CD8-positive, alpha-beta memory T cell (primary cell): ENCODE measurements at regions not wholly inside any gene's neighbourhood (a gene's known extent, or its start where the extent isn't known, plus 50 kb on each side); places are given as distances from the start of the nearest gene placed in this dataset.

Experiments
- CTCF ChIA-PET: fragments of 350-600 bp; sonication (Branson Sonifier 250); formaldehyde crosslinking; loops from one replicate; lab custom pipeline; 2021; ENCODE audit warnings: antibody characterized with exemption; lab: Charles Lee
- POLR2A ChIA-PET: fragments of 350-600 bp; sonication (Branson Sonifier 250); formaldehyde crosslinking; loops from one replicate; lab custom pipeline; 2021; ENCODE audit warnings: antibody characterized with exemption; lab: Charles Lee
- DNase-seq, 5 donors: peaks; one replicate each; pipeline versions ENCODE4 v3.0.0 to v3.0.0-alpha.2; 2020 to 2022; ENCODE audit warnings: mixed read lengths in 1 of 5
- H3K27ac ChIP-seq: one replicate; pipeline ENCODE4 v1.7.0; 2013; ENCODE audit warnings: low read depth, mild to moderate bottlenecking, low read length, moderate library complexity
- H3K27me3 ChIP-seq: 2 replicates; pipeline ENCODE4 v1.7.0; 2013; ENCODE audit warnings: low read length, mild to moderate bottlenecking; ENCODE audit not compliant: insufficient read depth, poor library complexity, severe bottlenecking
- H3K36me3 ChIP-seq: 2 replicates; pipeline ENCODE4 v1.7.0; 2013; ENCODE audit warnings: mild to moderate bottlenecking, low read length, moderate library complexity; ENCODE audit not compliant: insufficient read depth
- H3K4me1 ChIP-seq: 2 replicates; pipeline ENCODE4 v1.7.0; 2013; ENCODE audit warnings: mild to moderate bottlenecking, low read length, moderate library complexity; ENCODE audit not compliant: insufficient read depth
- H3K4me3 ChIP-seq: 2 replicates; pipeline ENCODE4 v1.7.0; 2013; ENCODE audit warnings: mild to moderate bottlenecking, low read length
- H3K9me3 ChIP-seq: 2 replicates; pipeline ENCODE4 v1.7.0; 2013; ENCODE audit warnings: mild to moderate bottlenecking, low read length
- H3K27ac Mint-ChIP-seq, 8 donors: one replicate each; pipeline ENCODE4 v1.8.0; 2020 to 2021; ENCODE audit warnings: mixed read lengths in 8 of 8, mild to moderate bottlenecking in 6 of 8, inconsistent platforms in 3 of 8, moderate library complexity in 3 of 8
- H3K27me3 Mint-ChIP-seq, 2 donors: one replicate each; pipeline ENCODE4 v1.8.0; 2020 to 2021; ENCODE audit warnings: mixed read lengths in 2 of 2, mild to moderate bottlenecking in 1 of 2, moderate library complexity in 1 of 2
- H3K36me3 Mint-ChIP-seq, 3 donors: one replicate each; pipeline ENCODE4 v1.8.0; 2020 to 2021; ENCODE audit warnings: mixed read lengths in 3 of 3, inconsistent platforms in 1 of 3, mild to moderate bottlenecking in 1 of 3
- H3K4me1 Mint-ChIP-seq, 3 donors: one replicate each; pipeline ENCODE4 v1.8.0; 2020 to 2021; ENCODE audit warnings: mixed read lengths in 3 of 3, inconsistent platforms in 1 of 3, mild to moderate bottlenecking in 1 of 3
- H3K4me3 Mint-ChIP-seq, 7 donors: one replicate each; pipeline ENCODE4 v1.8.0; 2020 to 2021; ENCODE audit warnings: mixed read lengths in 7 of 7, mild to moderate bottlenecking in 6 of 7, moderate library complexity in 4 of 7, inconsistent platforms in 2 of 7
- H3K9me3 Mint-ChIP-seq, 5 donors: one replicate each; pipeline ENCODE4 v1.8.0; 2020 to 2022; ENCODE audit warnings: mixed read lengths in 5 of 5, mild to moderate bottlenecking in 3 of 5, moderate library complexity in 2 of 5, inconsistent platforms in 1 of 5

DNA sequence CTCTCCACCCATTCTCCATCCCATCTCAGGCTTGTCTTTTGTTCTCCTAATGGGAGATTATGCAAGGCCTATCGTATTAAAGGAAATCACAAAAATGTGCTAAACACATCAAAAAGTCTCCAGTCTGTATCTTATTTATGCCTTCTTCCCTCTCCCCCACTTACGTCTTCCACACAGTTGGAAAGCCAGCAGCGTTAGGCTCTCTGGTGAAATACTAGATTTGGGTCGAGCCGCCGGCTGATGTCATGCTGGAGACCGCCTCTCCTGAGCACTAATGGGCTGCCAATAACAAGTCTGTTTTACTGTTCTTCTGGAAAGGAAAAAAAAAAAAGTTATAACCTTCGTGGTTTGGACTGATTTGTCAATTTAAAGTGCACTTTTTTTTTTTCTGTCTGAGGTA, 182.7 kb upstream of the SIX2 start:
- H3K9me3 ChIP-seq, result no peaks in the 10 kb centered on the region
- no peaks in the 10 kb centered on the region for H3K4me1 Mint-ChIP-seq
- no peaks in the 10 kb centered on the region for H3K36me3 ChIP-seq
- no peaks in the 10 kb centered on the region for H3K27me3 ChIP-seq
- no peaks in the 10 kb centered on the region for H3K36me3 Mint-ChIP-seq
- ChIA-PET CTCF (no interaction called here), POLR2A (no interaction called here)
- no peak overlapping the region for H3K27ac Mint-ChIP-seq
- no peaks in the 10 kb centered on the region for H3K4me1 ChIP-seq
- H3K4me3 Mint-ChIP-seq, result no peak overlapping the region
- H3K4me3 ChIP-seq, result no peak overlapping the region
- no peak overlapping the region for H3K27ac ChIP-seq
- no peak for DNase-seq
- H3K27me3 Mint-ChIP-seq, result peaks cover 11 to 46% of the 10 kb centered on the region in 2 donors
- peaks cover 0 to 3% (median 0%) of the 10 kb centered on the region in 5 donors for H3K9me3 Mint-ChIP-seq

DNA sequence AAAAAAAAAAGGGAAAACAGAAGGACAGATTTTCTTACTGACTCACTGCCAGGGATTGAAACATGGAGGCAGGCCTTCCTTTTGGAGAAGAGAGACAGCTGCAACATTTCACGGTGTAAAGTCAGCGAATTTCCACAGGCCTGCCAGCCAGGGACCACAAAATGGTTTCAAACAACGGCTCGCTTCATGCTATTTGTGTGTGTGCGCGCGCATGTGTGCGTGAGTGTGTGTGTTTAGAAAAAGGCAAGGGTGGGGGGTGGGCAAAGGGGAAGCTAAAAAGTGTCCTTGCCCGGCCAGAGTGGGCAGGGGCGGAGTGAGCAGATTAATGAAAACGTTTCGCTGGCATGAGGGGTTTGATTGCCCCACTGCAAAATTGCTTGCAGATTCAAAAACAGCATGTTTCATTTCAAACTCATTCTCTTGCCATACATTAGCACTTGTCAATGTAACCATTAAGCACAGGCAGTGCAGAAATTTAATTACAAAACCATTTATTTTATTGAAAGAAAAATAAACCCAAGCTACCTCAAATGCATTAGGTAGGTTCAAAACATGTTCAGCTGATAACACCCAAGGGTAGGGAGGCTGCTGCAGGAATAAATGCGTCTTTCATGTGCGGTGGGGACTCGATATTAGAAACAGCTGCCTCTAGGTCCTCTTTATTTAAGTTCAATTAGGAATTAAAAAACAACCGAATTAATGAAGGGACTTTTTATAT, 182.1 kb upstream of the SIX2 start:
- Mint-ChIP-seq H3K27me3 (peaks cover 11 to 45% of the 10 kb centered on the region in 2 donors), H3K27ac (no peak overlapping the region), H3K36me3 (no peaks in the 10 kb centered on the region), H3K4me1 (no peaks in the 10 kb centered on the region), H3K4me3 (no peak overlapping the region), H3K9me3 (peaks cover 0 to 3% (median 0%) of the 10 kb centered on the region in 5 donors)
- no peak overlapping the region for H3K27ac ChIP-seq
- POLR2A ChIA-PET, result no interaction called here
- no peaks in the 10 kb centered on the region for H3K36me3 ChIP-seq
- no peak overlapping the region for H3K4me3 ChIP-seq
- H3K4me1 ChIP-seq, result no peaks in the 10 kb centered on the region
- no peak for DNase-seq
- CTCF ChIA-PET, result no interaction called here
- no peaks in the 10 kb centered on the region for H3K9me3 ChIP-seq
- H3K27me3 ChIP-seq, result no peaks in the 10 kb centered on the region

DNA sequence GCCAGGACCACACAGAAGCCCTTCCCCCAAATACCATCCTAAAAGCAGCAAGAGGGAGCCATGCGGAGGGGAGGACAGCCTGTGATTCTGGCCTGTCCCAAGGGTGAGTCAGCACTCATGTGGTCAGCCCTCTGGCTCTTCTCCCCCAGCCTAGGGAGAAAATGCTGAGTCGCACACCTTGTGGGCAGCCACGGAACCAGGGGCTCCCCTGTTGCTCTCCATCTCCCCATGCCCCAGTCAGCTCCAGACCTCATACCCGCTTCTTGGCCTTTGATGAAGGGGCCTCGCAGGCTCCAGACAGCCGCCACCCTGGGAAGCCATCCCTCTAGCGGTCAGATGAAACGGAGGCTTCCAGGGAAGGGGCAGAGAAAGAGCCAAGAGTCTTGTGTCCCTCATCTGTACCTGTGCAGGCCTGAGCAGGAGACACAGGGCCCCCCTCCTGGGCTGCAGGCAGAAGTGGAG, 181.3 kb upstream of the SIX2 start:
- Mint-ChIP-seq H3K9me3 (peaks cover 0 to 3% (median 0%) of the 10 kb centered on the region in 5 donors), H3K4me1 (no peaks in the 10 kb centered on the region), H3K27me3 (peaks cover 11 to 42% of the 10 kb centered on the region in 2 donors), H3K27ac (no peak overlapping the region), H3K4me3 (no peak overlapping the region), H3K36me3 (no peaks in the 10 kb centered on the region)
- ChIA-PET CTCF (no interaction called here), POLR2A (no interaction called here)
- no peaks in the 10 kb centered on the region for H3K27me3 ChIP-seq
- no peak overlapping the region for H3K4me3 ChIP-seq
- H3K9me3 ChIP-seq, result no peaks in the 10 kb centered on the region
- H3K27ac ChIP-seq, result no peak overlapping the region
- H3K36me3 ChIP-seq, result no peaks in the 10 kb centered on the region
- H3K4me1 ChIP-seq, result no peaks in the 10 kb centered on the region
- DNase-seq, result no peak

DNA sequence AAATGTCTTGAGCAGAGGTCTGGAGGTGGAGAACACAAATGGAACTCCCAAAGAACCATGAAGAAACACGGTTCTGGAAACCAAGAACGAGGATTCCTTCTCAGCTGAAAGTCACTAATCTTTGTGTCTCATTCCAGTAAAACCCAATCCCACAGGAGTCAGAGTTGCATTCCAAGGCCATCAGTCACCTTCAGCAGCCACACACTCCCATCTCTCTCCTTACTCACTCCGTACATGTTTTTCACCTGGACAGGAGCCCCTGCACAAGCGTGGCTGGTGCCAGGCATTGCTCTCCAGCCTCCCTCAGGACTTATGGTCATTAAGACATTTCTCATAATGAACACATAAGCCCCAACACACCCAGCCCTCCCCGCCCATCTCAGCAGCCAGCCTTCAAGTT, 175.4 kb upstream of the SIX2 start:
- no peak overlapping the region for H3K27ac ChIP-seq
- no peaks in the 10 kb centered on the region for H3K27me3 ChIP-seq
- no peaks in the 10 kb centered on the region for H3K36me3 ChIP-seq
- H3K4me1 Mint-ChIP-seq, result no peaks in the 10 kb centered on the region
- H3K27ac Mint-ChIP-seq, result no peak overlapping the region
- H3K36me3 Mint-ChIP-seq, result no peaks in the 10 kb centered on the region
- CTCF ChIA-PET, result no interaction called here
- no peaks in the 10 kb centered on the region for H3K9me3 ChIP-seq
- no peaks in the 10 kb centered on the region for H3K4me1 ChIP-seq
- DNase-seq, result no peak
- no peak overlapping the region for H3K4me3 Mint-ChIP-seq
- H3K9me3 Mint-ChIP-seq, result peaks cover 0 to 3% (median 0%) of the 10 kb centered on the region in 5 donors
- POLR2A ChIA-PET, result no interaction called here
- no peak overlapping the region for H3K4me3 ChIP-seq
- H3K27me3 Mint-ChIP-seq, result peaks cover 7 to 37% of the 10 kb centered on the region in 2 donors

DNA sequence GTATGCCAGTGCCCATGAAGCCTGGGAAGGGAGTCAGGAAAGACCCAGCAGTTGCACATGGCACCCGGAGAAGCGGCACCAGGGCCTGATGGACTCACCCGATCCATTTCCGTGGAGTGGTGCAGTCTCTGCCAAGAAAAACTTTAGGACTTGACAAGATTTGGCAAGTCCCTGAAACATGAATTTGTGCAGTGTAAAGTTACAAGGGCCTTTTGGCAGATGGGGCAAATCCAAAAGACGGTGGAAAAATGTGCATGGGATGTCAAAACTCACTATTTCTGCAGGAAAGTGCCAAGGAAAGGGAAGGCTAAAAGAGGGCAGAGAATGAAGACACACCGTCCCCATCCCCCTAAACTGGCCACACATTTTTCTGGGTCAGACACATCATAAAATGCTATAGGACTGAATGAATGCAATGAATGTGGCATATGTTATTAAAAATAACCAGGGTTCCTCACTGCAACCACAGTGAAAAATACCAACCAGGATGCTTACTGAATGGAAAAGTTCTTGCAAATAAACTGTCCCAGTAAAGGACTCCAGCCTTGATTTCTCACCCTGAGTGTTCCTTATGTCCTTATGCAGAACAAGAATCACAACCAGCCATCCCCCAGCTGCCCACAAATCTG, 173.5 kb upstream of the SIX2 start:
- Histone ChIP-seq H3K4me3 (no peak overlapping the region), H3K27me3 (no peaks in the 10 kb centered on the region), H3K4me1 (no peaks in the 10 kb centered on the region), H3K36me3 (no peaks in the 10 kb centered on the region), H3K27ac (no peak overlapping the region), H3K9me3 (no peaks in the 10 kb centered on the region)
- Mint-ChIP-seq H3K36me3 (no peaks in the 10 kb centered on the region), H3K4me3 (no peak overlapping the region), H3K9me3 (no peaks in the 10 kb centered on the region), H3K27me3 (peaks cover 12 to 26% of the 10 kb centered on the region in 2 donors), H3K27ac (no peak overlapping the region), H3K4me1 (no peaks in the 10 kb centered on the region)
- POLR2A ChIA-PET, result no interaction called here
- no peak for DNase-seq
- CTCF ChIA-PET, result no interaction called here

DNA sequence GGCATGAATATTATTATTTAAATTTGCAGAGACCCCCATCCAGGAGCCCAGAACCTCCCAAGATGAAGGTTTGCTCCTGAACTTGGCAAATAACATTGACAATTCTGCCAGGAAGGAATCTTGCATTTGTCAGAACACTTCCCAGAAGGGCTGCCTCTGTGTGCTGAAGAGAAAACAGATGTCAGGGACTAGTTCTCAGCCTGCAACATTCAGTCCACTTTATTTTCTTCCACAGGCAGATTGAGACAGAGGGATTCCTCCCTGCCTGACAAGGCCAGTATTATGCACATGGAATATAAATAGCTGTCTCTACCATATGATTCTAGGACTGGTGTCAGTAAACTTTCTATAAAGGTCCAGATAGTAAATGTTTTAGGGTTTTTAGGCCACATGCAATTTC, 171.5 kb upstream of the SIX2 start:
- DNase-seq, result no peak
- Histone ChIP-seq H3K9me3 (no peaks in the 10 kb centered on the region), H3K27ac (no peak overlapping the region), H3K27me3 (no peaks in the 10 kb centered on the region), H3K36me3 (no peaks in the 10 kb centered on the region), H3K4me3 (no peak overlapping the region), H3K4me1 (no peaks in the 10 kb centered on the region)
- ChIA-PET POLR2A (no interaction called here), CTCF (interaction anchor here (0.7 kb wide), 1 partner anchor 1103 kb away, joined by 3 read pairs; no protein-coding TSS in a partner anchor)
- peaks cover 16 to 27% of the 10 kb centered on the region in 2 donors for H3K27me3 Mint-ChIP-seq
- H3K4me1 Mint-ChIP-seq, result no peaks in the 10 kb centered on the region
- H3K9me3 Mint-ChIP-seq, result peaks cover 0 to 3% (median 0%) of the 10 kb centered on the region in 5 donors
- no peak overlapping the region for H3K27ac Mint-ChIP-seq
- H3K36me3 Mint-ChIP-seq, result no peaks in the 10 kb centered on the region
- no peak overlapping the region for H3K4me3 Mint-ChIP-seq

DNA sequence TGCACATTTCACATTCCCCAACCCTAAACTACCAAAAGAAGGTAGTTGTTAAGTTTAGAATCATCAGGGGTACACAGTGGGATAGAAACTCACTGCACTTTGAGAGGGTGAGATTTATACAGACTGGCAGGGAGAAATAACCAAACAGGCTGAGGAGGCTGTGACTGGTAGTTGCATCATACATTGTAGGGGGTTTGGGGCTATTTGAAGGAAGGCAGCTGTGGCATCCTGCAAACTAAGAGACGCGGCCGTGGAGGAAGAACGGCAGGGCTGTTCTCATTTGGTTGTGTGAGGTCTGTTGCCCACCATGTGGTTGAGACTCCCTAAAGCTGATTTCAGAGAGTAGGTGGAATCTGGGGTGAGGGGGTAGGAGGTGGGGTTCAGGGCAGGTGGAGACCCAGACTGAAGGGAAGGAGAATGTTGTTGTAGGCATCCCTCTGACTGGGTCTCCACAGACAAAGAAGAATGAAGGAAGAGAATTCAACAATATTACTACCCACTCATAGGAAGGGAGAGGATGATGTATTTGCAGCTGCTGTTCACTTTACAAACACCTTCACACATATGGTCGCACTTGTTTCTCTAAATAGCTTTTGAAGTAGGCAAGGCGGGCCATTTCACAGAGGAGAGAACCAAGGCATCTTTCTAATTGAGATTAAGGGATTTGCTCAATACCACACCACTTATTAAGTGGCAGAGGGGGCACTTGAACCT, 170.9 kb upstream of the SIX2 start:
- Mint-ChIP-seq H3K4me3 (no peak overlapping the region), H3K27ac (no peak overlapping the region), H3K27me3 (peaks cover 16 to 21% of the 10 kb centered on the region in 2 donors), H3K4me1 (no peaks in the 10 kb centered on the region), H3K36me3 (no peaks in the 10 kb centered on the region), H3K9me3 (peaks cover 0 to 3% (median 0%) of the 10 kb centered on the region in 5 donors)
- Histone ChIP-seq H3K4me1 (no peaks in the 10 kb centered on the region), H3K9me3 (no peaks in the 10 kb centered on the region), H3K27me3 (no peaks in the 10 kb centered on the region), H3K27ac (no peak overlapping the region), H3K4me3 (no peak overlapping the region), H3K36me3 (no peaks in the 10 kb centered on the region)
- no peak for DNase-seq
- POLR2A ChIA-PET, result no interaction called here
- CTCF ChIA-PET, result no interaction called here

DNA sequence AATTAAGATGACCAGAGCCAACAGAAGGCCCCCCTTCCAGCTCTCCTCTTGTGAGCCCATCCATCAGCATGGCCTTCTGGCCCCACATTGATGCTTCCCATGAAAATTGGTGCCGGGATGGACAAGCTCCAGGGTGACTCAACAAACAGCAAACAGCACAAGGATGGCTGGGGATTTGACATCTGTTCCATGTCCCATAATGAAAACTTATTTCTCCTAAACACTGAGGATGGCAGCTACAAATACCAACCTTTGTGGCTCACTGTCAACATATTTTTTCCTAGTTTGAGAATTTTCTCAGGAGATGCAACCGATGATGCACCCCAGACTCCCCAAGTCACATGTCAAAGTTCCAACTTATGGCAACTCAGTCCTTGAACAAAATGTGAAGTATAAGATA, 169.6 kb upstream of the SIX2 start:
- peaks cover 22 to 23% of the 10 kb centered on the region in 2 donors for H3K27me3 Mint-ChIP-seq
- DNase-seq, result no peak
- POLR2A ChIA-PET, result no interaction called here
- CTCF ChIA-PET, result no interaction called here
- no peak overlapping the region for H3K4me3 Mint-ChIP-seq
- H3K27ac ChIP-seq, result no peak overlapping the region
- H3K4me1 Mint-ChIP-seq, result no peaks in the 10 kb centered on the region
- no peak overlapping the region for H3K27ac Mint-ChIP-seq
- H3K36me3 ChIP-seq, result no peaks in the 10 kb centered on the region
- H3K9me3 Mint-ChIP-seq, result peaks cover 0 to 3% (median 0%) of the 10 kb centered on the region in 5 donors
- H3K4me3 ChIP-seq, result no peak overlapping the region
- H3K4me1 ChIP-seq, result no peaks in the 10 kb centered on the region
- no peaks in the 10 kb centered on the region for H3K36me3 Mint-ChIP-seq
- H3K9me3 ChIP-seq, result no peaks in the 10 kb centered on the region
- H3K27me3 ChIP-seq, result no peaks in the 10 kb centered on the region
